Common myeloid progenitor, CD34-positive (primary cell): ENCODE measurements at regions not wholly inside any gene's neighbourhood (a gene's known extent, or its start where the extent isn't known, plus 50 kb on each side); places are given as distances from the start of the nearest gene placed in this dataset.

Experiments used
- CTCF ChIA-PET: fragments of 350-600 bp; sonication (Branson Sonifier 250); formaldehyde crosslinking; loops from one replicate; lab custom pipeline; 2021; ENCODE audit warnings: antibody characterized with exemption; lab: Charles Lee
- POLR2A ChIA-PET: fragments of 350-600 bp; sonication (Branson Sonifier 250); formaldehyde crosslinking; loops from one replicate; lab custom pipeline; 2021; ENCODE audit warnings: antibody characterized with exemption; lab: Charles Lee
- DNase-seq, 3 donors: peaks; one replicate each; pipeline versions ENCODE4 v3.0.0 to v3.0.0-alpha.2; 2013
- H3K27ac ChIP-seq, 2 experiments: 1 replicate in 1 of 2; 2 replicates in 1 of 2; pipeline ENCODE4 v1.7.0; 2013; ENCODE audit warnings: inconsistent platforms in 2 of 2, low read length in 2 of 2, mild to moderate bottlenecking in 2 of 2, low read depth in 1 of 2, moderate library complexity in 1 of 2; ENCODE audit not compliant: severe bottlenecking in 2 of 2, insufficient read depth in 1 of 2, poor library complexity in 1 of 2
- H3K27me3 ChIP-seq, 5 experiments: replicated peaks in 2 of 5; 1 replicate in 3 of 5; 2 replicates in 2 of 5; pipeline versions ENCODE4 v1.6.1 to v1.7.0; 2013; ENCODE audit warnings: low read length in 4 of 5, mild to moderate bottlenecking in 2 of 5, moderate library complexity in 2 of 5, inconsistent platforms in 1 of 5; ENCODE audit not compliant: insufficient read depth in 5 of 5, control insufficient read depth in 4 of 5
- H3K36me3 ChIP-seq, 4 experiments: 1 replicate in 2 of 4; 2 replicates in 2 of 4; pipeline versions ENCODE4 v1.6.1 to v1.7.0; 2013; ENCODE audit warnings: low read length in 3 of 4, control low read depth in 1 of 4, mild to moderate bottlenecking in 1 of 4; ENCODE audit not compliant: control insufficient read depth in 4 of 4, insufficient read depth in 4 of 4
- H3K4me1 ChIP-seq, 4 experiments: 1 replicate in 3 of 4; 2 replicates in 1 of 4; pipeline versions ENCODE4 v1.6.1 to v1.7.1; 2013; ENCODE audit warnings: low read length in 3 of 4, mild to moderate bottlenecking in 3 of 4, control low read depth in 1 of 4, inconsistent platforms in 1 of 4, moderate library complexity in 1 of 4; ENCODE audit not compliant: control insufficient read depth in 4 of 4, insufficient read depth in 4 of 4; ENCODE audit errors: control extremely low read depth in 1 of 4
- H3K4me3 ChIP-seq, 7 experiments: 1 replicate in 4 of 7; 2 replicates in 3 of 7; pipeline versions ENCODE4 v1.5.1 to v1.7.0; 2013; ENCODE audit warnings: mild to moderate bottlenecking in 7 of 7, low read length in 6 of 7, moderate library complexity in 6 of 7, inconsistent platforms in 2 of 7, low read depth in 2 of 7, control low read depth in 1 of 7; ENCODE audit not compliant: insufficient read depth in 4 of 7, control insufficient read depth in 1 of 7; ENCODE audit errors: extremely low read depth in 1 of 7
- H3K9me3 ChIP-seq, 5 experiments: 1 replicate in 4 of 5; 2 replicates in 1 of 5; pipeline versions ENCODE4 v1.6.1 to v1.7.1; 2013; ENCODE audit warnings: low read length in 4 of 5, mild to moderate bottlenecking in 2 of 5, inconsistent platforms in 1 of 5, low read depth in 1 of 5, moderate library complexity in 1 of 5; ENCODE audit not compliant: control insufficient read depth in 4 of 5, insufficient read depth in 2 of 5; ENCODE audit errors: control extremely low read depth in 1 of 5
- WGBS: methylation state at CpG from one replicate; pipeline ENCODE4 v1.1.5; 2013; ENCODE audit not compliant: insufficient coverage; 5-methylcytosine and 5-hydroxymethylcytosine counted together

GRCh38 chr16:80062361-80063030 lies 462.0 kb upstream of the MAF start:
- no peaks in the 10 kb centered on the region for H3K27me3 ChIP-seq
- WGBS: 98% methylated on average over 10 of the region's 12 CpGs
- no peaks in the 10 kb centered on the region for H3K9me3 ChIP-seq
- POLR2A ChIA-PET: no interaction called here
- H3K4me1 ChIP-seq: no peaks in the 10 kb centered on the region
- DNase-seq: no peak
- H3K4me3 ChIP-seq: no peak overlapping the region
- CTCF ChIA-PET: interaction anchor here (0.6 kb wide), 1 partner anchor 22 kb away, joined by 3 read pairs; no protein-coding TSS in a partner anchor
- H3K27ac ChIP-seq: no peak overlapping the region
- H3K36me3 ChIP-seq: no peaks in the 10 kb centered on the region

DNA sequence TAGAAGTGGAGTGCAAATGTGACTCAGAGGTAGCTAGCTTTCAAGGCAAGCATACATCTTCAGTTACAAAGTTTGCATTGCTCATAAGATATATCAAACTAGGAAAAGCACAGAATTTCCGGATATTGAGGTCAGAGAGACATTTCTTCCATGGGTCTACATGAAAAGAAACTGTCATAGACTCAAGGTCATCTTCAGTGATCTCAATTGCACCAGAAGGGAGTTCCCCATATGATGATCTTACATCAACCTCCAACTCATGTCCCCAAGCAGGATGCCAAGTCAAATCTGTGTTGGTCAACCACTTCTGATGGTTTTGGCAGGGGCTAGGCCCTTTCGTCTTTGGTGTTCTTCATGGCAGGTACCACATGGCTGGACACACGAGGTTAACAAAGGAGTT lies 459.9 kb upstream of the MAF start:
- 100% methylated on average over 2 of the region's 3 CpGs for WGBS
- ChIA-PET CTCF (no interaction called here), POLR2A (no interaction called here)
- DNase-seq: no peak
- H3K27me3 ChIP-seq: no peaks in the 10 kb centered on the region
- H3K4me1 ChIP-seq: no peaks in the 10 kb centered on the region
- H3K36me3 ChIP-seq: no peaks in the 10 kb centered on the region
- H3K27ac ChIP-seq: no peak overlapping the region
- no peaks in the 10 kb centered on the region for H3K9me3 ChIP-seq
- H3K4me3 ChIP-seq: no peak overlapping the region

DNA sequence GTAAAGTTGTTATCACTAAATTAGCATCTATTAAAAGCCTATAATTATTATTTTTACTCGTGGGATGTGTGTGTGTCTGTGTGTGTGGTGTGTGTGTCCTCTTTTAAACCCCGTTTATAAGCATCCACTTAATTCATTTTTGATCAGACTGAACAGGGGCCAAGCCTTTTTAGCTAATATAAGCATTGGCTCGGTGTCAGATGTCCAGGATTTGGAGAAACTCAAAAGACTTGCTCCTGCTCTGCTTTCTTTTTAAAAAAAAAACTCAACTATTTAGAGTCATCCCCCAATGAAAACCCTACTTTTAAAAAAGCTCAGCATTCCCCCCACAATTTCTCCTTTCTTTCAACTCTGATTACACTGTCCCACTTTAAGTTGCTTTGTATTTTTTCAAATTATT lies 459.3 kb upstream of the MAF start:
- DNase-seq: no peak
- no peak overlapping the region for H3K4me3 ChIP-seq
- no peaks in the 10 kb centered on the region for H3K9me3 ChIP-seq
- WGBS: 100% methylated on average over 2 of the region's 3 CpGs
- no peaks in the 10 kb centered on the region for H3K36me3 ChIP-seq
- ChIA-PET POLR2A (no interaction called here), CTCF (no interaction called here)
- no peaks in the 10 kb centered on the region for H3K4me1 ChIP-seq
- no peak overlapping the region for H3K27ac ChIP-seq
- H3K27me3 ChIP-seq: no peaks in the 10 kb centered on the region

DNA sequence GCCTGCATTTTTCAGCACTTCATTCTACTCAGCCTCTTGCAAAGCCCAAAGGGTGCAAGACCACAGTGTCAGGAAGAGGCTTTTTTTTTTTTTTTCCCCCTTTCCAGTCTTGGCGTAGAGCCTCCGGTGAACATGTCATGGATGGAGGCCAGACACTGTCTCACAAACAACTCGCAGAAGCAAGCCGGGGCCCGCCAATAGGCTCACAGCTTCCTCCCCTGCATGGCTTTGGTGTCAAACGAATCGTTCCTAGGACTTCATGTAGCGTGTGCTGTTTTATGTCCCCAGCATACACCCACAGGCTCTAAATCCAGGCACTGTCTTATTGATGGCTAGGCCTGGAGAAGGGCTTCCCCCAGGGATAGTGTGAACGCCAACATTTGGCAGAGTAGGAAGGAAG lies 457.7 kb upstream of the MAF start:
- Histone ChIP-seq H3K4me3 (no peak overlapping the region), H3K27me3 (no peaks in the 10 kb centered on the region), H3K36me3 (no peaks in the 10 kb centered on the region), H3K4me1 (no peaks in the 10 kb centered on the region), H3K27ac (no peak overlapping the region), H3K9me3 (no peaks in the 10 kb centered on the region)
- no peak for DNase-seq
- ChIA-PET POLR2A (no interaction called here), CTCF (no interaction called here)
- 100% methylated on average over 4 of the region's 9 CpGs for WGBS

- Histone ChIP-seq H3K27me3 (no peaks in the 10 kb centered on the region), H3K36me3 (no peaks in the 10 kb centered on the region), H3K9me3 (no peaks in the 10 kb centered on the region), H3K27ac (no peak overlapping the region), H3K4me3 (no peak overlapping the region), H3K4me1 (no peaks in the 10 kb centered on the region)
- WGBS: 100% methylated on average over 3 of the region's 4 CpGs
- no peak for DNase-seq
- CTCF ChIA-PET: no interaction called here
- POLR2A ChIA-PET: no interaction called here
These were observed 455.8 kb upstream of the MAF start for GRCh38 chr16:80056324-80056723.

DNA sequence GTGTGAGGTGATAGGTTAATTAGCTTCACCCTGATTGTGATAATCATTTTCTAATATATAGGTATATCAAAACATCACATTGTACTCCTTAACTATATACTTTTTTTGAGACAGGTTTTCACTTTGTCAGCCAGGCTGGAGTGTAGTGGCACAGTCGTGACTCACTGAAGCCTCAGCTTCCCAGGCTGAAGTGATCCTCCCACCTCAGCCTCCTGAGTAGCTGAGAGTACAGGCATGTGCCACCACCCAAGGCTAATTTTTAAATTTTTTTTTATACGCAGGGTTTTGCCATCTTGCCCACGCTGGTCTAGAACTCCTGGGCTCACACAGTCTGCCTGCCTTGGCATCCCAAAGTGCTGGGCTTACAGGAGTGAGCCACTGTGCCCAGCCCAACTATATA lies 455.3 kb upstream of the MAF start:
- no peak overlapping the region for H3K4me3 ChIP-seq
- H3K27me3 ChIP-seq: peaks cover 0 to 1% (median 0%) of the 10 kb centered on the region in 5 experiments
- no peak overlapping the region for H3K27ac ChIP-seq
- WGBS: 90% methylated on average over 2 of the region's 3 CpGs
- no peaks in the 10 kb centered on the region for H3K9me3 ChIP-seq
- no peaks in the 10 kb centered on the region for H3K4me1 ChIP-seq
- CTCF ChIA-PET: no interaction called here
- no peaks in the 10 kb centered on the region for H3K36me3 ChIP-seq
- POLR2A ChIA-PET: no interaction called here
- DNase-seq: no peak

GRCh38 chr16:80054647-80055046 lies 454.1 kb upstream of the MAF start:
- 95% methylated on average over 2 of the region's 2 CpGs for WGBS
- ChIA-PET CTCF (no interaction called here), POLR2A (no interaction called here)

More at GRCh38 chr16:80054647-80055046, 454.1 kb upstream of the MAF start:
- Histone ChIP-seq H3K4me3 (no peak overlapping the region), H3K4me1 (no peaks in the 10 kb centered on the region), H3K9me3 (no peaks in the 10 kb centered on the region), H3K36me3 (no peaks in the 10 kb centered on the region), H3K27me3 (peaks cover 0 to 1% (median 0%) of the 10 kb centered on the region in 5 experiments), H3K27ac (no peak overlapping the region)
- no peak for DNase-seq
